H9 (cell line): ENCODE measurements at regions not wholly inside any gene's neighbourhood (a gene's known extent, or its start where the extent isn't known, plus 50 kb on each side); places are given as distances from the start of the nearest gene placed in this dataset.
"Not testable (repeated sequence)": the region's sequence is repeated elsewhere in the genome, so short reads cannot be mapped to it uniquely, and the experiment has no call there.

Source experiments
- DNase-seq: peaks from one replicate; pipeline ENCODE4 v3.0.0-alpha.2; 2017
- H2AFZ ChIP-seq: one replicate; pipeline ENCODE4 v1.6.1; 2013; ENCODE audit warnings: mild to moderate bottlenecking, low read length, control low read depth, moderate library complexity
- H2AK5ac ChIP-seq: 2 replicates; pipeline ENCODE4 v1.6.1; 2013; ENCODE audit warnings: low read length, control low read depth, mixed read lengths; ENCODE audit not compliant: insufficient read length
- H2BK120ac ChIP-seq: one replicate; pipeline ENCODE4 v1.6.1; 2013; ENCODE audit warnings: low read depth, mild to moderate bottlenecking, low read length, control low read depth, inconsistent platforms; ENCODE audit not compliant: poor library complexity, severe bottlenecking
- H2BK12ac ChIP-seq: 2 replicates; pipeline ENCODE4 v1.6.1; 2013; ENCODE audit warnings: low read length, control low read depth, mixed read lengths, low read depth; ENCODE audit not compliant: insufficient read length
- H2BK15ac ChIP-seq: 2 replicates; pipeline ENCODE4 v1.6.1; 2013; ENCODE audit warnings: low read depth, low read length, control low read depth
- H2BK20ac ChIP-seq: one replicate; pipeline ENCODE4 v1.6.1; 2013; ENCODE audit warnings: low read depth, mild to moderate bottlenecking, low read length, control low read depth, inconsistent platforms; ENCODE audit not compliant: poor library complexity, severe bottlenecking
- H2BK5ac ChIP-seq: 2 replicates; pipeline ENCODE4 v1.6.1; 2013; ENCODE audit warnings: low read length, control low read depth, mixed read lengths; ENCODE audit not compliant: insufficient read length
- H3K14ac ChIP-seq: 2 replicates; pipeline ENCODE4 v1.6.1; 2013; ENCODE audit warnings: low read length, control low read depth; ENCODE audit not compliant: insufficient read depth
- H3K18ac ChIP-seq: 2 replicates; pipeline ENCODE4 v1.6.1; 2013; ENCODE audit warnings: low read depth, mild to moderate bottlenecking, mixed read lengths, low read length, control low read depth; ENCODE audit not compliant: insufficient read length
- H3K23ac ChIP-seq: 2 replicates; pipeline ENCODE4 v1.6.1; 2013; ENCODE audit warnings: low read length, control low read depth, mixed read lengths, low read depth; ENCODE audit not compliant: insufficient read length
- H3K23me2 ChIP-seq: 2 replicates; pipeline ENCODE4 v1.6.1; 2013; ENCODE audit warnings: low read depth, mild to moderate bottlenecking, mixed read lengths, low read length, control low read depth; ENCODE audit not compliant: insufficient read length, poor library complexity, severe bottlenecking
- H3K27ac ChIP-seq: 2 replicates; pipeline ENCODE4 v1.5.1; 2013; ENCODE audit warnings: low read length, control low read depth, mixed read lengths, low read depth; ENCODE audit not compliant: insufficient read length
- H3K27me3 ChIP-seq: 2 replicates; pipeline ENCODE4 v1.6.1; 2013; ENCODE audit warnings: low read length, control low read depth, inconsistent platforms; ENCODE audit not compliant: insufficient read depth
- H3K4ac ChIP-seq: 2 replicates; pipeline ENCODE4 v1.6.1; 2013; ENCODE audit warnings: low read depth, mild to moderate bottlenecking, control low read depth, inconsistent platforms, low read length, moderate library complexity
- H3K4me1 ChIP-seq: 2 replicates; pipeline ENCODE4 v1.6.1; 2013; ENCODE audit warnings: low read length, control low read depth, inconsistent platforms; ENCODE audit not compliant: insufficient read depth
- H3K4me2 ChIP-seq: 2 replicates; pipeline ENCODE4 v1.6.1; 2013; ENCODE audit warnings: low read length, control low read depth, mixed read lengths; ENCODE audit not compliant: insufficient read length, insufficient read depth
- H3K56ac ChIP-seq: 2 replicates; pipeline ENCODE4 v1.6.1; 2013; ENCODE audit warnings: low read depth, mild to moderate bottlenecking, mixed read lengths, low read length, control low read depth; ENCODE audit not compliant: insufficient read length
- H3K79me1 ChIP-seq: 2 replicates; pipeline ENCODE4 v1.6.1; 2013; ENCODE audit warnings: low read depth, mild to moderate bottlenecking, moderate library complexity, low read length, control low read depth, inconsistent platforms; ENCODE audit not compliant: insufficient read depth, poor library complexity, severe bottlenecking
- H3K79me2 ChIP-seq: 2 replicates; pipeline ENCODE4 v1.6.1; 2013; ENCODE audit warnings: low read length, control low read depth, inconsistent platforms; ENCODE audit not compliant: insufficient read depth
- H3K9ac ChIP-seq: 2 replicates; pipeline ENCODE4 v1.6.1; 2013; ENCODE audit warnings: low read length, control low read depth, mixed read lengths; ENCODE audit not compliant: insufficient read length; ENCODE audit errors: extremely low read depth
- H3K9me3 ChIP-seq: one replicate; pipeline ENCODE4 v1.6.1; 2013; ENCODE audit warnings: low read depth, low read length, inconsistent platforms; ENCODE audit not compliant: control insufficient read depth
- H3T11ph ChIP-seq: one replicate; pipeline ENCODE4 v1.6.1; 2013; ENCODE audit warnings: mild to moderate bottlenecking, low read length, control low read depth, inconsistent platforms
- H4K20me1 ChIP-seq: one replicate; pipeline ENCODE4 v1.6.1; 2013; ENCODE audit not compliant: control insufficient read depth, insufficient read length, insufficient read depth
- H4K5ac ChIP-seq: 2 replicates; pipeline ENCODE4 v1.6.1; 2013; ENCODE audit warnings: low read depth, mild to moderate bottlenecking, mixed read lengths, low read length, control low read depth; ENCODE audit not compliant: insufficient read length
- H4K8ac ChIP-seq: replicated peaks from 2 replicates; pipeline ENCODE4 v1.6.1; 2013; ENCODE audit warnings: low read length, control low read depth, mixed read lengths, low read depth; ENCODE audit not compliant: insufficient read length
- H4K91ac ChIP-seq: 2 replicates; pipeline ENCODE4 v1.6.1; 2013; ENCODE audit warnings: low read depth, mild to moderate bottlenecking, moderate library complexity, mixed read lengths, low read length, control low read depth; ENCODE audit not compliant: insufficient read length
- H3K27ac Mint-ChIP-seq, 3 experiments: 2 replicates in 2 of 3; 3 replicates in 1 of 3; pipeline ENCODE4 v1.8.0; 2020 to 2021; ENCODE audit warnings: mixed read lengths in 3 of 3, mild to moderate bottlenecking in 1 of 3, moderate library complexity in 1 of 3
- H3K27me3 Mint-ChIP-seq: 2 replicates; pipeline ENCODE4 v1.8.0; 2021; ENCODE audit warnings: low read depth, mild to moderate bottlenecking, moderate library complexity, mixed read lengths
- H3K36me3 Mint-ChIP-seq, 3 experiments: 2 replicates in 2 of 3; 3 replicates in 1 of 3; pipeline ENCODE4 v1.8.0; 2020 to 2021; ENCODE audit warnings: low read depth in 3 of 3, mixed read lengths in 3 of 3; ENCODE audit not compliant: insufficient read depth in 1 of 3
- H3K4me1 Mint-ChIP-seq, 2 experiments: 2 replicates each; pipeline ENCODE4 v1.8.0; 2020; ENCODE audit warnings: mixed read lengths in 2 of 2
- H3K4me3 Mint-ChIP-seq, 2 experiments: 2 replicates in 1 of 2; 3 replicates in 1 of 2; pipeline ENCODE4 v1.8.0; 2020 to 2021; ENCODE audit warnings: mild to moderate bottlenecking in 2 of 2, mixed read lengths in 2 of 2, moderate library complexity in 1 of 2
- H3K9me3 Mint-ChIP-seq, 2 experiments: 2 replicates in 1 of 2; 3 replicates in 1 of 2; pipeline ENCODE4 v1.8.0; 2020; ENCODE audit warnings: mild to moderate bottlenecking in 2 of 2, mixed read lengths in 2 of 2, moderate library complexity in 1 of 2
- WGBS: extraction: QIAGEN DNeasy Blood & Tissue Kit; methylation state at CpG from one replicate; pipeline ENCODE4 v1.1.7; 2013; ENCODE audit warnings: missing lambda C conversion rate, low lambda C conversion rate, mixed read lengths; ENCODE audit not compliant: insufficient read length; ENCODE audit errors: extremely low coverage; 5-methylcytosine and 5-hydroxymethylcytosine counted together

GRCh38 chr22:38374433-38374831 lies 57.2 kb upstream of the CSNK1E start:
- DNase-seq, H3K4me2 ChIP-seq, H2BK12ac ChIP-seq, H3K79me1 ChIP-seq, H3K4ac ChIP-seq, H3K27me3 Mint-ChIP-seq, H3K56ac ChIP-seq, H3K79me2 ChIP-seq, H3K18ac ChIP-seq, H3K9ac ChIP-seq, H4K5ac ChIP-seq, H4K8ac ChIP-seq, H3K27me3 ChIP-seq, H4K20me1 ChIP-seq, H3T11ph ChIP-seq, H3K23ac ChIP-seq, H2AK5ac ChIP-seq, H2BK120ac ChIP-seq, H3K14ac ChIP-seq, H4K91ac ChIP-seq, H3K4me1 Mint-ChIP-seq, H3K27ac Mint-ChIP-seq, H3K4me1 ChIP-seq, H3K27ac ChIP-seq, H3K23me2 ChIP-seq, H2BK20ac ChIP-seq, H2AFZ ChIP-seq, H3K4me3 Mint-ChIP-seq, H2BK5ac ChIP-seq, H3K9me3 ChIP-seq, H2BK15ac ChIP-seq: not testable (repeated sequence)
- peaks cover 33 to 34% of the 10 kb centered on the region in 2 experiments for H3K9me3 Mint-ChIP-seq
- WGBS = no CpG with 5 or more reads among the region's 3 CpGs
- H3K36me3 Mint-ChIP-seq = peaks cover 62 to 69% (median 68%) of the 10 kb centered on the region in 3 experiments

DNA sequence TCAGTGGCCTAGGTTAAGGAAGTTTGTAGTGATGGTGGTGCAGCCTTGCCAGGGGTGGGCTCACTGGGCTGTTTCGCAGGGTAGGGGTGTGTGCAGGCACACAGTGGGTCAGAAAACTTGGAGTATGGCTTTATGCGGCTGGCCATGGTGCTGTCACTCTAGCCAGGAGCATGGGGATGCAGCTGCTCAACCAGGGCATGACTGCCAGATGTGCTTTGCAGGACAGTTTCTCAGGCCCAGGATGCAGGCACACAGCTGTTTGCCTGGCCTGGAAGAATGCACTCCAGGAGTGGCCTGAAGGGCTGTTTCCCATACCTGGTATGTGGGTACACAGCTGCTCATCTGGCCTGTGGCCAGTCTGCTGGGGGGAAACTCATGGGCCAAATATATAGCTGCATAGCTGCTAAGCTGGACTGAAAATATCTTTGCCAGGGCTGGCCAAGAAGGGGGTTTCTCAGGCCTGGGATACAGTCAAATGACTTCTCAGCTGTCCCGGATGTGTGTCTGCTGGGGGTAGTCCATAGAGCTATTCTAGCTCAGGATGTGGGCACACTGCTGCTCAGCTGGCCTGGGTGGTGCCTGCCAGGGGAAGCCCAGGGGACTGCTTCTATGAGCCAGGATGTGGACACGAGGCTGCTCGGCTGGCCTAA lies 56.7 kb upstream of the CSNK1E start:
- H4K20me1 ChIP-seq, H3K9me3 ChIP-seq, H3K4ac ChIP-seq, H2BK12ac ChIP-seq, H4K5ac ChIP-seq, H3K4me1 ChIP-seq, H3K79me2 ChIP-seq, H2BK5ac ChIP-seq, H3K4me2 ChIP-seq, H4K8ac ChIP-seq, H2BK120ac ChIP-seq, H4K91ac ChIP-seq, DNase-seq, H2AK5ac ChIP-seq, H2AFZ ChIP-seq, H3T11ph ChIP-seq, H3K56ac ChIP-seq, H2BK20ac ChIP-seq, H3K79me1 ChIP-seq, H3K27me3 Mint-ChIP-seq, H3K4me1 Mint-ChIP-seq, H2BK15ac ChIP-seq, H3K27me3 ChIP-seq, H3K27ac ChIP-seq, H3K23me2 ChIP-seq, H3K14ac ChIP-seq, H3K18ac ChIP-seq, H3K9ac ChIP-seq, H3K4me3 Mint-ChIP-seq, H3K23ac ChIP-seq: not testable (repeated sequence)
- WGBS = no CpG with 5 or more reads among the region's 5 CpGs
- peak overlapping the region in 1 of 3 experiments; percentile 50; a peak in 1 of 7 replicates for H3K27ac Mint-ChIP-seq
- H3K9me3 Mint-ChIP-seq = peaks cover 33 to 34% of the 10 kb centered on the region in 2 experiments
- peaks cover 62 to 69% (median 68%) of the 10 kb centered on the region in 3 experiments for H3K36me3 Mint-ChIP-seq
